ENCODE measurements at regions not wholly inside any gene's neighbourhood (a gene's known extent, or its start where the extent isn't known, plus 50 kb on each side); places are given as distances from the start of the nearest gene placed in this dataset.

GRCh38 chr18:44473394-44474066, 207.2 kb upstream of the SETBP1 start:
- no peak for DNase-seq

DNA sequence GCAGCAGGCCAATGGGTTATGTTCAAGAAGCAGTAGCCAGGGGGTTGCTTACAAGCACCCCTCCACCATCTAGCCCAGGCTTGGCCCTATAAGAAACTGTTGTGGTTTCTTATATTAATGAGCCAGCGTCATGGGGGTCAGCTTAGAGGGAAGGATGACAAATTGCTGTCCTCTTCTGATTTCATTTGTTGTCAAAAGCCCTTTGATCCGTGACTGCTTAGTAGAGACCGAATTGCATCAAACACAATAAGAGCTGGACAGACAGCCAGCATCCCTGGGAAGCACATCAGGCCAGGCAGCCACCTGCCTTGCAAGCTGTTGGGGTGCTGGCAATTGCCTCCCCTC, 206.6 kb upstream of the SETBP1 start:
- DNase-seq, result no peak

GRCh38 chr18:44474591-44474990, 206.1 kb upstream of the SETBP1 start:
- DNase-seq, result no peak

DNA sequence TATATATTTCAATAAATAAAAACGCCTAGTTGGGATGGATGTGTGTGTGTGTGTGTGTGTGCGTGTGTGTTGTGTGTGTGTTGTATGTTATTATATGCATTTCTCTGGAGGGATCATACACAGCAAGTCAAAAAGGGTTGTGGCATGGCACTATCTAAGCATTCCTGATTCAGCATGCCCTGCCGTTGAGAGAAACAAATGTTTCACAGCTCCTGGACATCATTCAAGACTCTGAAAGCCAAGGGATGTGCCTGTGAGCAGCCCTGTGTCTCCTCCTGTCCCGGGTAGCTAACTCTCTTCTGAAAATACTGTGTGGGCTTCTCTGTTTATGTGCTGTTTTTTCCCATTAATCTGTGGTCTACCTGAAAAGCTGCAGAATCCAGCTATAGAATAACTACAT, 197.9 kb upstream of the SETBP1 start:
- DNase-seq, result no peak

GRCh38 chr18:44495151-44495550, 185.5 kb upstream of the SETBP1 start:
- no peak for DNase-seq

- DNase-seq, result no peak
Measured at GRCh38 chr18:44497311-44497710, 183.4 kb upstream of the SETBP1 start.

DNA sequence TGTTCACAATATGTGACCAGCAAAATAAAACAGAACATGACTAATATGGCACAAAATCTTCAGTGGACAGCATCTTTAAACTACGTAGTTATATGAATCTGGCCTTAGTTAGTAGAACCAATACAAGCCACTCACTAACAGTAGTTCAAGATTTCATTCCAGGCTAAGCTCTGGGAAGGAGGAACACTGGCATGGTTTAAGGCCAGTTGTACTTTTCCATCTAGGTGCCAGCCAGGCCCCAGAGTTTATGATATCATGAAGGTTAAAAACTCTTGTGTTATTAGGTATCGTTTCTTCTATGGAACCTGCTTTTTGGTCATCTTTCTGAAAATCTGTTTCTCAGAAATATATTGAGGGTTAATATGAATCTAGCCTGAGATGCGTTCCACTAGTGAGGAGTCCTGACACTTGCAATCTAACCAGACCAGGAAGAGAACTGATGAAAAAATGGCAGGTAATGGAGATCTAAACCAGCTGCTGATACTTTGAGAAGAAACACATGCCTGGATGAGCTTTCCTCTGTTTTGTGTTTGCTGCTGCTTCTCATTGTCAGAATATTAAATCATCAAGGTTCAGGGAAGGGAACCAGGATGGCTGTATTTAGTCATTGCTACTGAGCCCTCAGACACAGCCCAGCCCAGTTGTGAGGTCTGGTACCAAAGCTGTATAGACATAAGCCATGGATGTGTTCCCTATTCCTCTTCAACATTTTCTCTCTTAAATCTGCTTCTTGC, 182.8 kb upstream of the SETBP1 start:
- DNase-seq, result no peak

DNA sequence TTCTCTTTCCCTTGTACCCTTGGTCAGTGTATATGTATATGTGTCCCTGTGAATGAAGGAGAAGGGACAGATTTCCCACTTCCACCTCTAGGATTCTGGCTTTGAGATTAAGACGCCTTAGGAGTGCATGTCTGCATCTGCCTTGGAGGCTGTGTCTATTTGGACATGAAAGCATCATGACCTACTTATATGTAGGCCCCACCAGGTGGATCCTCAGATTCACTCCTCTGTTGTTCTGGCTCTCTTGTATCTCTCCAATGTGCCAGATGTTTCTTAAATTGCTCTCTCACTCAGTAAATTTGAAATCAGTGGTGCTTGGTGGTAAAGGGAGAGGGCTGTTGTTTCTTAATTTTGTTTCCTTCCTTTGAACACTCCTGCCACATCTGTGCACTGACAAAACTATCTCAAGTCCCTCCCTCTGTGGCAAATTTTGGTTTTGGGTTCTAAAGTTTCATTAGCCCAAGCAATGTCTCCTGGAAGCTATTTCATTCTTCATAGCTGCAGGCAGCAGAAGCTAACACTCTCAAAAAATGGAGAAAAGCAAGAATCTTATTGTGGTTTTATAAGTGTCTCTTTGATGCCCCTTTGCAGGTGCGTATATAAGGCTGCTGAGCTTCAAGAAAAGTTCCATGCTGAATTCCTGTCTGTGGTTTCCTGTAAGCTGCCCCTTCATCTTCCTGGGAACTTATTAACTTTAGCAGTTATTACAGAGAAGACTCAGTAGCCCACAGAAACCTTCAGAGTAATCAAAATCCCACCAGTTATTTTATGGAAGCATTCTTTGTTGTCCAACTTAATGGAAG, 179.7 kb upstream of the SETBP1 start:
- no peak for DNase-seq

DNA sequence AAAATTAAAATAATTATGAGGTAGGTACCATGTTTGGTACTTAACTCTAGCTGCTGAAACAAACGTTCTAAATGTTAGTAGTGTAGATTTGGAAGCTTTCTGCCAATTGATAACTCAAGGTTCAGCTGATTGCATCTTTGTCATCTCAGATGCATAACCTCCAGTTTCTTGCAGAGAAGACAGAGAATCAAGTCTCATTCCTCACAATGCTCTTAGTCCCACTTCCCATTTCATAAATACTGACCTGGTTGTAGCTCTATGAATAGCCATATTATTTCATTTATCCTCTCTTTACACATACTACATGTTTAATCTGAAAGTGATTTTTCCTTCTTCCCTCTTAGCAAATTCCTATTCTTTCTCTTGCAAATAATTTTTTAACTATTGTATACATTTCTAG, 178.5 kb upstream of the SETBP1 start:
- no peak for DNase-seq

GRCh38 chr18:44502790-44503189, 177.9 kb upstream of the SETBP1 start:
- DNase-seq, result no peak

GRCh38 chr18:44503854-44504253, 176.8 kb upstream of the SETBP1 start:
- no peak for DNase-seq

DNA sequence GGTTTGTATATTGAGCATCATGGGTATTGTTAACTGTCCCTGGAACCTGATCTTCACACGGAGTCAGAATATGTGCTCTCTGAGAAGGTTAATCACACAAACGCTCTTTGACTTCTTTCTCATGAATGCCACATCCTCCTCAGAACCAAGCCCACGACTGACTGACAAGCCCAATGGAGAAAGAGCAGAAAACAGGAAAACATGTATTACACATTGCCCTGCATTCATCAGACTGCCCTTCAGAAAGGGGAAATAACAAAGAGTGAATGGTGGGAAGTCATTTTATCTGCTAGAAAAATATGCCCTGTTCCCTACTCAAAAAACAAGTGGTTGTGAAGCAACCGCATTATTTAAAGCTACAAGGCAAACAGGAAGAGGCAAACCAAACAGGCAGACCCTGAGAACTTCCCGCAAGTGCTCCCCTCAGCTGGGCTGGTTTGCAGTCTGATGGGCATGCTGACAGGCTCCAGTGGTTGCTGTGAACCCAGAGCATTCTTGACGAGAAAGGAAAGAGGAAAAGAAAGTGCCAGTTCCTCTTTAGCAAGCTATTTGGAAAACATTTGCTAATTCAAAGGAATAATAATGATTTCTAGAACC, 172.9 kb upstream of the SETBP1 start:
- DNase-seq, result no peak

GRCh38 chr18:44508474-44508873, 172.2 kb upstream of the SETBP1 start:
- DNase-seq, result no peak

GRCh38 chr18:44509048-44509447, 171.6 kb upstream of the SETBP1 start:
- no peak for DNase-seq

DNA sequence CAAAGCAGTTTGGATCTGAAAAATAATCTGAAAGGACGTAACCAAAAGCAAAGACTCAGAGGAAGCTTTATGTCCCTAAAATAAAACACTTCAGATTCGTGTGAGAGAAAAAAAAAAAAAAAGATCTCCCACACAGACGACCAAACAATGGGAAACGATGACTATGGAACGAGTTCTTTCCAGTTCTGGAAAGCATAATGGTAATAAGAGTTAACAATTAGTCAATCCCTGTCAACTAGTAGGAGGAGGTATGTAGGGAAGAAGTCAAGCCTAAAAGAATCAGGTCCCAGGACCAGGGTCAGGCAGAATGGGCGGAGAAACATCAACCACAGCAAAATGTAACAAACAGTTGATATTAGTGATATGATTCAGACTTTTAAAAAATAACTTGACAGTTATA, 170.3 kb upstream of the SETBP1 start:
- DNase-seq, result no peak

DNA sequence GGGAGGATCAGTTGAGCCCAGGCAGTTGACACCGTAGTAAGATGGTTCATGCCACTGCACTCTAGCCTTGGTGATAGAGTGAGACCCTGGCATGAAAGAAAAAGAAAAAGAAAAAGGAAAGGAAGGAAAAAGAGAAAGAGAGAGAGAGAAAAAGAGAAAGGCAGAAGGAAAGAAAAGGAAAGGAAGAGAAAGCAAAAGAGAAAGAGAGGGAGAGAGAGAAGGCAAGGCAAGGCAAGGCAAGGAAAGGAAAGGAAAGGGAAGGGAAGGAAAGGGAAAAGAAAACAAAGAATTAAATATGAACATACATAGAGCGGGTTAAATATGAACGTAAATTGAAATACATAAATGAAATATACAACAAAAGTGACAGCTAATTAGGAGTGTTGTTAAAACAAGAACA, 167.5 kb upstream of the SETBP1 start:
- no peak for DNase-seq

DNA sequence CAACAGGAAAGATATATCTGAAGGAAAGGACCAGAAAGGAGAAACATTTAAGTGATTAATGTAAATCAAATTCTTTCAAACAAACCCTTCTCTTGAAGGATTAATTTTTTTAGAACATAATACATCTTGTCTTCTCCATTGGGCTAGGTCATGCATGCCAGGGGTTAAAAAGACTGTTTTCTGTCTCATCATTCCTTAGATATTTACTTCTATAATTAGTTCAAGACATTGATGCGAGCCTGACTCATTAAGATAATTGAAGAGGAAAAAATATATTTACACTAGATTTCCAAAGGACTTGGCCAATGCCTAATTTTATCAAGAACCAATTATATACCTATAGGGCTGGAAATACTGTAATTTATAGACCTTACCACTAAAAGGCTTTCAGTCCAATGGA, 166.6 kb upstream of the SETBP1 start:
- DNase-seq, result no peak

DNA sequence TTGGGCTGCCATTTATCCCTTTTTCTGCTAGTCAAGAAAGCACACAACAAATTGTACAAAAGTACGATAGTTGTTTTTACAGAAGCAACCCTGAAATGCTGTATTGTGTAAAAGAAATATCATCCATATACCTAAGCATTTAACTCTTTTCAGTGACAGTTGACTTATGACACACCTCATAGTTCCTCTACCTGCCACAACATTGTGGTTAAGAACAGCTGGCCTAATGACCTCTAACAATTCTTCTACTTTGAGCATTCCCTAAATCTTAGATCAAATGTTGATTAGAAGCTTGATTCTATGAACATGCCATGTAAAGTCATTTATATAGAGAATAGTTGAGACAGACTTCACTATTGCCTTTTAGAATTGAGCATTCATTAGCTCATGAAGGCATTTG, 165.9 kb upstream of the SETBP1 start:
- no peak for DNase-seq

DNA sequence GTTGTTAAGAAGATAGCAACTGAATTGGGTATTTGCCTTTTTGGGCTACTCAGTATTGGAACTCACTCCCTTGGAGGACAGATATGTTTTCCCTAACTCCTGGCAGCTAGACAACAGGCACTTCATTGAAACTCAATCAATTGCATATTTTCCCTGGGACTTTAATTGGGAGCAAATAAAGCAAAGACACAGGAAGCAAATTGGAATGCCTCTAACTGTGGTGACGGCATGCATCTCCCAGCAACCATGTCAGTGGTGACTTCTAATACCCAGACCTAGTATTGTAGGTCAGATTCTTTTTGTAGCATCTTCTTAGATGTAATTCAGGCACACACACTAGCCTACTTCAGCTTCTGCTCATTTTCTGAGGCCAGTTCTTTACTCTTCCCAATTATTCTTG, 164.2 kb upstream of the SETBP1 start:
- no peak for DNase-seq

GRCh38 chr18:44517136-44517535, 163.6 kb upstream of the SETBP1 start:
- DNase-seq, result no peak

- DNase-seq, result no peak
Measured at GRCh38 chr18:44518091-44518615, 162.5 kb upstream of the SETBP1 start.

DNA sequence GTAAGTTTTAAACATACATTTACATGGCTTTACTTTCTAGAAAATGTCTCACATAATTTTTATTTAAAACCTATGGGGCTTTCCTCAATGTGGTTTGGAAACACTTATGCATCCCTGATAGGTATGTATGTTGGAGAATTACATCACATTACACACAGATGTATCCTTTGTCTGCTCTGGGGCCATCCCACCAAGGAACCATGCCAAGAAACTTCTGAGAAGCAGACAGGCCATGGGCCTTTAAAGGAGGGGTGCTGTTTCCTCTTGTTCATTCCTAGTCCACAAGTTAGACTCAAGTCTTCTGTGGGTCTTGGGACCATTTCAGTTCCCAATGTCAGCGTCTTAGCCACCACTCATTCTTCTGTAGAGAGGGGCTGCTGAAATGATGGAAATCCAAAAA, 162.0 kb upstream of the SETBP1 start:
- DNase-seq, result no peak

- no peak for DNase-seq
Measured at GRCh38 chr18:44520981-44521667, 159.6 kb upstream of the SETBP1 start.

All from NCI-H2227 treated with DMSO at 0.1 percent for 48 hours (cell line).